ENCODE measurements at regions not wholly inside any gene's neighbourhood (a gene's known extent, or its start where the extent isn't known, plus 50 kb on each side); places are given as distances from the start of the nearest gene placed in this dataset.

DNA sequence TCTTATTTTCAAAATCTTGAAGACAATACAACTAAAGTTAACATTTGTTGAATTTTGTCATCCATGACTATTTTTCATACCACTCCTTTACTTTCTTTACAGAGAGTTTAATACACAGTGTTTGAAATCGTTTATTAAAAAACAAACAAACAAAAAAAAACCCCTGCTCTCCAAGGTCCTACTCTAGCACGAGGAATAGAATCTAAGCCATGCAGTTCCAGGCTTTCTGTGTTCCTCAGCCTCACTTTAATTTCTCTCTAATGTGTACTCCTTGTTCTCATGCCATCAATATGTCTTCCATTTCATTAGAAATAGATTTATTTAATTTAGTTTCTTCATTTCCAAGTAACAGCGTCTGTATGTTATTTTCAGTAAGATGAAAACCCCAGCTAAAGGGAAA is 381.2 kb upstream of the MC4R start:
- no peak for TF ChIP-seq POLR2A (IDR thresholded peaks at IDR 0.05)
- TF ChIP-seq, protein P1, sequence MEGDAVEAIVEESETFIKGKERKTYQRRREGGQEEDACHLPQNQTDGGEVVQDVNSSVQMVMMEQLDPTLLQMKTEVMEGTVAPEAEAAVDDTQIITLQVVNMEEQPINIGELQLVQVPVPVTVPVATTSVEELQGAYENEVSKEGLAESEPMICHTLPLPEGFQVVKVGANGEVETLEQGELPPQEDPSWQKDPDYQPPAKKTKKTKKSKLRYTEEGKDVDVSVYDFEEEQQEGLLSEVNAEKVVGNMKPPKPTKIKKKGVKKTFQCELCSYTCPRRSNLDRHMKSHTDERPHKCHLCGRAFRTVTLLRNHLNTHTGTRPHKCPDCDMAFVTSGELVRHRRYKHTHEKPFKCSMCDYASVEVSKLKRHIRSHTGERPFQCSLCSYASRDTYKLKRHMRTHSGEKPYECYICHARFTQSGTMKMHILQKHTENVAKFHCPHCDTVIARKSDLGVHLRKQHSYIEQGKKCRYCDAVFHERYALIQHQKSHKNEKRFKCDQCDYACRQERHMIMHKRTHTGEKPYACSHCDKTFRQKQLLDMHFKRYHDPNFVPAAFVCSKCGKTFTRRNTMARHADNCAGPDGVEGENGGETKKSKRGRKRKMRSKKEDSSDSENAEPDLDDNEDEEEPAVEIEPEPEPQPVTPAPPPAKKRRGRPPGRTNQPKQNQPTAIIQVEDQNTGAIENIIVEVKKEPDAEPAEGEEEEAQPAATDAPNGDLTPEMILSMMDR (IDR thresholded peaks at IDR 0.05), result no peak

Data from body of pancreas (tissue), 4 donors.